Cardiac septum (tissue), 1 donor: ENCODE measurements at regions not wholly inside any gene's neighbourhood (a gene's known extent, or its start where the extent isn't known, plus 50 kb on each side); places are given as distances from the start of the nearest gene placed in this dataset.

ENCODE experiments used
- DNase-seq: peaks from one replicate; pipeline ENCODE4 v3.0.0-alpha.2; 2020; ENCODE audit warnings: low spot score
- intact Hi-C: fragments of 100-400 bp; cut with DNase I; formaldehyde crosslinking; loops from one replicate; pipeline ENCODE4 v1.14.0; 2022
- donor health status: DM: no; HTN: no; CAD: no.

GRCh38 chr6:139839506-139840156, 465.2 kb upstream of the CITED2 start:
- intact Hi-C loops, result no loop called here
- no peak for DNase-seq

GRCh38 chr6:139834232-139834631, 459.8 kb upstream of the CITED2 start:
- no peak for DNase-seq
- intact Hi-C loops, result no loop called here

GRCh38 chr6:139833592-139833991, 459.1 kb upstream of the CITED2 start:
- DNase-seq, result no peak

GRCh38 chr6:139832493-139833305, 458.3 kb upstream of the CITED2 start:
- no peak for DNase-seq
- intact Hi-C loops, result no loop called here

More at GRCh38 chr6:139833592-139833991, 459.1 kb upstream of the CITED2 start:
- intact Hi-C loops, result no loop called here

- intact Hi-C loops, result no loop called here
- no peak for DNase-seq
Observed at GRCh38 chr6:139829576-139829975, 455.1 kb upstream of the CITED2 start.

- intact Hi-C loops, result no loop called here
- DNase-seq, result no peak
Observed at GRCh38 chr6:139828751-139829519, 454.5 kb upstream of the CITED2 start.

- intact Hi-C loops, result no loop called here
Observed at GRCh38 chr6:139825935-139826374, 451.5 kb upstream of the CITED2 start.

GRCh38 chr6:139824864-139825263, 450.4 kb upstream of the CITED2 start:
- no peak for DNase-seq
- intact Hi-C loops, result no loop called here

More at GRCh38 chr6:139825935-139826374, 451.5 kb upstream of the CITED2 start:
- no peak for DNase-seq

- intact Hi-C loops, result no loop called here
- no peak for DNase-seq
Observed at GRCh38 chr6:139823808-139824126, 449.3 kb upstream of the CITED2 start.

GRCh38 chr6:139823099-139823807, 448.8 kb upstream of the CITED2 start:
- DNase-seq, result no peak
- intact Hi-C loops, result no loop called here

- DNase-seq, result no peak
- intact Hi-C loops, result no loop called here
Observed at GRCh38 chr6:139821676-139822223, 447.3 kb upstream of the CITED2 start.

- no peak for DNase-seq
- intact Hi-C loops, result no loop called here
Observed at GRCh38 chr6:139820210-139820609, 445.8 kb upstream of the CITED2 start.

- DNase-seq, result no peak
Observed at GRCh38 chr6:139819776-139820175, 445.3 kb upstream of the CITED2 start.

GRCh38 chr6:139812939-139813338, 438.5 kb upstream of the CITED2 start:
- intact Hi-C loops, result no loop called here
- DNase-seq, result no peak

More at GRCh38 chr6:139819776-139820175, 445.3 kb upstream of the CITED2 start:
- intact Hi-C loops, result no loop called here

GRCh38 chr6:139801571-139802321, 427.3 kb upstream of the CITED2 start:
- no peak for DNase-seq
- intact Hi-C loops, result no loop called here

GRCh38 chr6:139800837-139801236, 426.4 kb upstream of the CITED2 start:
- DNase-seq, result no peak
- intact Hi-C loops, result no loop called here

- no peak for DNase-seq
- intact Hi-C loops, result no loop called here
Observed at GRCh38 chr6:139790527-139790926, 416.1 kb upstream of the CITED2 start.

GRCh38 chr6:139784222-139784769, 409.8 kb upstream of the CITED2 start:
- intact Hi-C loops, result no loop called here
- no peak for DNase-seq
